PC-3 (cell line): ENCODE measurements at regions not wholly inside any gene's neighbourhood (a gene's known extent, or its start where the extent isn't known, plus 50 kb on each side); places are given as distances from the start of the nearest gene placed in this dataset.

Experiments used
- ATAC-seq: fragments of 200-7000 bp; cut with Tn5 transposase; 2 replicates; pipeline ENCODE4 v1.9.1; 2020; ENCODE audit warnings: mild to moderate bottlenecking, moderate library complexity
- BruUV-seq: library from RNA; stranded (reverse); fragments of 400-500 nt; replicated peaks from 2 replicates; lab custom pipeline; 2021; lab: Mats Ljungman, UMichigan
- CTCF ChIA-PET: fragments of 300-600 bp; sonication (Branson Sonifier 250); formaldehyde crosslinking; loops from one replicate; lab custom pipeline; 2022; ENCODE audit warnings: antibody characterized with exemption; lab: Charles Lee
- POLR2A ChIA-PET: fragments of 300-600 bp; sonication (Branson Sonifier 250); formaldehyde crosslinking; loops from one replicate; lab custom pipeline; 2022; ENCODE audit warnings: antibody characterized with exemption; ENCODE audit not compliant: unreplicated experiment; lab: Charles Lee
- DNase-seq: peaks from one replicate; pipeline ENCODE4 v3.0.0-alpha.2; 2015
- H2AFZ ChIP-seq: fragments of 300-600 bp; sonication (generic); 2 replicates; pipeline ENCODE4 v1.6.0; 2016; ENCODE audit warnings: antibody characterized with exemption, low read length
- H3F3A ChIP-seq: fragments of 300-600 bp; sonication (generic); one replicate; pipeline ENCODE4 v1.6.0; 2017; ENCODE audit warnings: antibody characterized with exemption, low read length, control low read depth, mild to moderate bottlenecking; ENCODE audit not compliant: unreplicated experiment
- H3K27ac ChIP-seq: fragments of 300-600 bp; sonication (generic); 2 replicates; pipeline ENCODE4 v1.5.1; 2016; ENCODE audit warnings: mild to moderate bottlenecking, low read length
- H3K27me3 ChIP-seq: fragments of 300-600 bp; sonication (generic); 2 replicates; pipeline ENCODE4 v1.6.1; 2016; ENCODE audit warnings: low read length, mixed read lengths
- H3K36me3 ChIP-seq: fragments of 300-600 bp; sonication (generic); 2 replicates; pipeline ENCODE4 v1.6.1; 2016; ENCODE audit warnings: low read depth, mixed run types, low read length, mixed read lengths
- H3K4me1 ChIP-seq: fragments of 300-600 bp; sonication (generic); 2 replicates; pipeline ENCODE4 v1.5.1; 2016; ENCODE audit warnings: low read length; ENCODE audit not compliant: insufficient read depth
- H3K4me2 ChIP-seq: fragments of 300-600 bp; sonication (generic); 2 replicates; pipeline ENCODE4 v1.6.0; 2016; ENCODE audit warnings: low read length
- H3K4me3 ChIP-seq: fragments of 300-600 bp; sonication (generic); 2 replicates; pipeline ENCODE4 v1.5.1; 2016; ENCODE audit warnings: mild to moderate bottlenecking, low read length, mixed read lengths
- H3K79me2 ChIP-seq: fragments of 300-600 bp; sonication (generic); 2 replicates; pipeline ENCODE4 v1.6.1; 2017; ENCODE audit warnings: low read length, mixed read lengths
- H3K9ac ChIP-seq: fragments of 300-600 bp; sonication (generic); 2 replicates; pipeline ENCODE4 v1.6.0; 2016; ENCODE audit warnings: mild to moderate bottlenecking, low read length
- H3K9me2 ChIP-seq: fragments of 300-600 bp; sonication (generic); replicated peaks from 2 replicates; pipeline ENCODE4 v1.6.1; 2016; ENCODE audit warnings: mixed run types, low read length, mixed read lengths
- H3K9me3 ChIP-seq: fragments of 300-600 bp; sonication (generic); 2 replicates; pipeline ENCODE4 v1.6.1; 2016; ENCODE audit warnings: low read length, mixed read lengths
- H4K20me1 ChIP-seq: fragments of 300-600 bp; sonication (generic); 2 replicates; pipeline ENCODE4 v1.6.1; 2016; ENCODE audit warnings: low read length, mixed read lengths
- CTCF ChIP-seq: fragments of 300-600 bp; sonication (generic); conservative IDR thresholded peaks from 2 replicates; pipeline ENCODE4 v1.5.1; 2017; ENCODE audit warnings: antibody characterized with exemption, low read depth, mild to moderate bottlenecking, low read length
- EZH2 ChIP-seq: fragments of 300-600 bp; sonication (generic); IDR thresholded peaks from one replicate; pipeline ENCODE4 v1.6.1; 2017; ENCODE audit warnings: antibody characterized with exemption, mild to moderate bottlenecking, low read length; ENCODE audit not compliant: unreplicated experiment
- EZH2phosphoT487 ChIP-seq: fragments of 300-600 bp; sonication (generic); IDR thresholded peaks from 2 replicates; pipeline ENCODE4 v1.6.1; 2018; ENCODE audit warnings: mild to moderate bottlenecking, antibody characterized with exemption, low read length, borderline replicate concordance
- intact Hi-C: fragments of 100-400 bp; cut with micrococcal nuclease; formaldehyde crosslinking; loops from 2 replicates; pipeline ENCODE4 v1.9.0; 2023

GRCh38 chr12:89960607-89961394 is 252.2 kb upstream of the ATP2B1 start:
- Histone ChIP-seq H3K27ac (peak overlapping the region; percentile 82), H3F3A (no peaks in the 10 kb centered on the region), H3K9me2 (no peaks in the 10 kb centered on the region), H3K4me1 (peaks cover 48% of the 10 kb centered on the region), H4K20me1 (no peaks in the 10 kb centered on the region), H3K27me3 (no peaks in the 10 kb centered on the region), H3K4me3 (no peak overlapping the region), H3K9ac (peak overlapping the region; percentile 53), H3K9me3 (no peaks in the 10 kb centered on the region), H3K79me2 (no peaks in the 10 kb centered on the region), H3K36me3 (no peaks in the 10 kb centered on the region), H3K4me2 (peak overlapping the region; percentile 25), H2AFZ (no peak overlapping the region)
- TF ChIP-seq EZH2 (no peak), EZH2phosphoT487 (no peak), CTCF (no peak)
- no TSS peak for BruUV-seq
- ATAC-seq (peak; percentile 45), DNase-seq (peak; percentile 89)
- ChIA-PET CTCF (no interaction called here), POLR2A (interaction anchor here (0.8 to 1.1 kb wide), 2 partner anchors 9 to 251 kb away, joined by 3 to 4 read pairs; no protein-coding TSS in a partner anchor)
- intact Hi-C loops: loop anchor here (5.0 kb wide), 1 partner anchor 142 kb away; no protein-coding TSS in a partner anchor

- no peaks in the 10 kb centered on the region for H3F3A ChIP-seq
- H3K9ac ChIP-seq: peak overlapping the region; percentile 53
- H3K27ac ChIP-seq: peak overlapping the region; percentile 82
- H3K4me2 ChIP-seq: peak overlapping the region; percentile 25
- DNase-seq (peak; percentile 77), ATAC-seq (peak; percentile 58)
- H3K27me3 ChIP-seq: no peaks in the 10 kb centered on the region
- TF ChIP-seq EZH2phosphoT487: no peak
- no peak for TF ChIP-seq CTCF
- no peak for TF ChIP-seq EZH2
- no peaks in the 10 kb centered on the region for H3K79me2 ChIP-seq
- no peak overlapping the region for H2AFZ ChIP-seq
- BruUV-seq: no TSS peak
- no peaks in the 10 kb centered on the region for H4K20me1 ChIP-seq
- no peaks in the 10 kb centered on the region for H3K9me2 ChIP-seq
- 0 out of 2 replicates have a peak overlapping the region, but pooled peaks have one; percentile 1 for H3K4me3 ChIP-seq
- peaks cover 48% of the 10 kb centered on the region for H3K4me1 ChIP-seq
- no peaks in the 10 kb centered on the region for H3K36me3 ChIP-seq
- intact Hi-C loops: loop anchor here (5.0 kb wide), 1 partner anchor 142 kb away; no protein-coding TSS in a partner anchor
- no peaks in the 10 kb centered on the region for H3K9me3 ChIP-seq
- ChIA-PET POLR2A (interaction anchor here (0.8 to 1.1 kb wide), 2 partner anchors 9 to 250 kb away, joined by 3 to 4 read pairs; no protein-coding TSS in a partner anchor), CTCF (no interaction called here)
Measured at GRCh38 chr12:89960011-89960507, 251.4 kb upstream of the ATP2B1 start.

GRCh38 chr12:89959179-89959578 is 250.5 kb upstream of the ATP2B1 start:
- H4K20me1 ChIP-seq: no peaks in the 10 kb centered on the region
- H3K4me3 ChIP-seq: no peak overlapping the region
- H3K36me3 ChIP-seq: no peaks in the 10 kb centered on the region
- H3K9me2 ChIP-seq: no peaks in the 10 kb centered on the region
- H3K27ac ChIP-seq: peak overlapping the region; percentile 82
- peak overlapping the region; percentile 25 for H3K4me2 ChIP-seq
- H3K79me2 ChIP-seq: no peaks in the 10 kb centered on the region
- no peak overlapping the region for H2AFZ ChIP-seq
- peak overlapping the region; percentile 53 for H3K9ac ChIP-seq
- no peaks in the 10 kb centered on the region for H3F3A ChIP-seq
- peak; percentile 45; the same call in 1 of the 2 replicates for ATAC-seq
- peaks cover 48% of the 10 kb centered on the region for H3K4me1 ChIP-seq
- no peaks in the 10 kb centered on the region for H3K9me3 ChIP-seq
- POLR2A ChIA-PET: no interaction called here
- peak; percentile 60 for DNase-seq
- intact Hi-C loops: no loop called here
- no TSS peak for BruUV-seq
- TF ChIP-seq EZH2 (no peak), CTCF (no peak), EZH2phosphoT487 (no peak)
- no peaks in the 10 kb centered on the region for H3K27me3 ChIP-seq
- CTCF ChIA-PET: no interaction called here
